B cell (primary cell): ENCODE measurements at regions not wholly inside any gene's neighbourhood (a gene's known extent, or its start where the extent isn't known, plus 50 kb on each side); places are given as distances from the start of the nearest gene placed in this dataset.

Source experiments
- ATAC-seq: fragments of 200-7000 bp; cut with Tn5 transposase; one replicate; pipeline ENCODE4 v1.10.0; 2021; ENCODE audit warnings: low read depth, mild to moderate bottlenecking, moderate number of reproducible peaks, moderate library complexity
- CTCF ChIA-PET: fragments of 350-600 bp; sonication (Branson Sonifier 250); formaldehyde crosslinking; loops from one replicate; lab custom pipeline; 2021; ENCODE audit warnings: antibody characterized with exemption, inconsistent platforms; lab: Charles Lee
- POLR2A ChIA-PET: fragments of 350-600 bp; sonication (Branson Sonifier 250); formaldehyde crosslinking; loops from one replicate; lab custom pipeline; 2021; ENCODE audit warnings: antibody characterized with exemption; lab: Charles Lee
- DNase-seq: peaks from one replicate; pipeline ENCODE4 v3.0.0; 2013
- H2AFZ ChIP-seq: 2 replicates; pipeline ENCODE4 v1.6.1; 2012; ENCODE audit warnings: mild to moderate bottlenecking, low read depth, low read length; ENCODE audit not compliant: insufficient read depth, poor library complexity, severe bottlenecking
- H3K27ac ChIP-seq, 2 donors: 1 replicate in 1 of 2; 2 replicates in 1 of 2; pipeline ENCODE4 v1.5.1; 2012 to 2013; ENCODE audit warnings: low read length in 2 of 2, mild to moderate bottlenecking in 2 of 2, moderate library complexity in 1 of 2
- H3K27me3 ChIP-seq, 4 experiments: fragments of 200-600 bp in 1 of 4; sonication (generic) in 1 of 4; replicated peaks in 1 of 4; 1 replicate in 2 of 4; 2 replicates in 2 of 4; pipeline versions ENCODE4 v1.6.1 to v1.7.0; 2013 to 2016; ENCODE audit warnings: low read length in 3 of 4, mild to moderate bottlenecking in 2 of 4, mixed read lengths in 1 of 4, moderate library complexity in 1 of 4; ENCODE audit not compliant: insufficient read depth in 4 of 4, control insufficient read depth in 3 of 4; ENCODE audit errors: control extremely low read depth in 1 of 4
- H3K36me3 ChIP-seq, 2 experiments: replicated peaks in 1 of 2; 1 replicate in 1 of 2; 2 replicates in 1 of 2; pipeline versions ENCODE4 v1.6.1 to v1.7.1; 2013; ENCODE audit warnings: low read length in 1 of 2; ENCODE audit not compliant: insufficient read depth in 2 of 2, control insufficient read depth in 1 of 2; ENCODE audit errors: control extremely low read depth in 1 of 2, extremely low read depth in 1 of 2
- H3K4me1 ChIP-seq, 2 donors: fragments of 200-600 bp in 1 of 2; sonication (generic) in 1 of 2; 1 replicate in 1 of 2; 2 replicates in 1 of 2; pipeline versions ENCODE4 v1.5.1 to v1.6.1; 2013 to 2017; ENCODE audit warnings: low read length in 2 of 2; ENCODE audit not compliant: control insufficient read depth in 2 of 2, insufficient read depth in 2 of 2
- H3K4me2 ChIP-seq: replicated peaks from 2 replicates; pipeline ENCODE3; 2012; ENCODE audit warnings: mild to moderate bottlenecking, low read depth, low read length; ENCODE audit not compliant: poor library complexity, severe bottlenecking
- H3K4me3 ChIP-seq, 5 experiments: fragments of 200-600 bp in 1 of 5; sonication (generic) in 1 of 5; 1 replicate in 3 of 5; 2 replicates in 2 of 5; pipeline versions ENCODE4 v1.5.1 to v1.7.0; 2011 to 2016; ENCODE audit warnings: low read length in 4 of 5, mild to moderate bottlenecking in 4 of 5, low read depth in 2 of 5, control low read depth in 1 of 5, moderate library complexity in 1 of 5; ENCODE audit not compliant: insufficient read depth in 1 of 5; ENCODE audit errors: control extremely low read depth in 1 of 5, extremely low read depth in 1 of 5
- H3K79me2 ChIP-seq: fragments of 200-600 bp; sonication (generic); one replicate; pipeline ENCODE4 v1.6.0; 2016; ENCODE audit warnings: low read length; ENCODE audit not compliant: control insufficient read depth, insufficient read depth
- H3K9ac ChIP-seq: fragments of 200-600 bp; sonication (generic); 2 replicates; pipeline ENCODE4 v1.6.1; 2017; ENCODE audit warnings: mild to moderate bottlenecking, low read length, moderate library complexity
- H3K9me3 ChIP-seq, 3 donors: one replicate each; pipeline versions ENCODE4 v1.6.1 to v1.7.1; 2013; ENCODE audit warnings: low read length in 2 of 3; ENCODE audit not compliant: control insufficient read depth in 2 of 3, insufficient read depth in 1 of 3; ENCODE audit errors: control extremely low read depth in 1 of 3
- H4K20me1 ChIP-seq: 2 replicates; pipeline ENCODE4 v1.6.0; 2012; ENCODE audit warnings: mild to moderate bottlenecking, low read length; ENCODE audit not compliant: insufficient read depth, control insufficient read depth, poor library complexity, severe bottlenecking
- H3K27ac Mint-ChIP-seq: one replicate; pipeline ENCODE4 v1.8.0; 2021; ENCODE audit warnings: mixed read lengths
- H3K27me3 Mint-ChIP-seq: one replicate; pipeline ENCODE4 v1.8.0; 2021; ENCODE audit warnings: mixed read lengths
- H3K4me1 Mint-ChIP-seq: one replicate; pipeline ENCODE4 v1.8.0; 2021; ENCODE audit warnings: mixed read lengths
- H3K4me3 Mint-ChIP-seq: one replicate; pipeline ENCODE4 v1.8.0; 2021; ENCODE audit warnings: mixed read lengths
- H3K9me3 Mint-ChIP-seq: one replicate; pipeline ENCODE4 v1.8.0; 2022; ENCODE audit warnings: mixed read lengths; ENCODE audit not compliant: insufficient read depth
- CTCF ChIP-seq: fragments of 200-600 bp; IDR thresholded peaks from one replicate; pipeline ENCODE4 v1.8.0; 2022; ENCODE audit warnings: antibody characterized with exemption, mild to moderate bottlenecking
- EZH2 ChIP-seq: IDR thresholded peaks from 2 replicates; pipeline ENCODE4 v1.6.1; 2012; ENCODE audit warnings: borderline replicate concordance, low read depth, mild to moderate bottlenecking, moderate library complexity, low read length; ENCODE audit not compliant: insufficient read depth, poor library complexity, severe bottlenecking
- WGBS: methylation state at CpG from one replicate; pipeline ENCODE4 v1.1.5; 2013; ENCODE audit warnings: missing lambda C conversion rate; ENCODE audit not compliant: insufficient coverage; 5-methylcytosine and 5-hydroxymethylcytosine counted together
- intact Hi-C: fragments of 100-400 bp; cut with micrococcal nuclease; formaldehyde crosslinking; loops from one replicate; pipeline ENCODE4 v1.10.0; 2022

DNA sequence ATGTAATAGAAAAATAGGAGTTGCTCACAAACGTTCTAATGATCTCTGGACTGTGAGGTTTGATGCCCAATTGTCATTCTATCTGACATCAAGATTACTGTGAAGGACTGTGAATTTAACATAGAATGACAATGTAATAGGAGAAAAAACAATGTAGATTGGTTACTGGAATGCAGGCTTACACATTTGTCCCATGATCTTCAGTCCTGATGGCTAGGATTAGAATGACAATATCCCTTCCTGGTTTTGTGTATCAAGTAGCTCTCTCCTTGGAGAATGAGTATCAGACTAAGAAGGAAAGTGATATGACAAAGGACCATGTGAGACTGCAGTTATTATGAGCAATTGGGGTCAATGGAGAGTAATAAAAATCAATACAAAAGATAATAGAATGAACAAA lies 862.2 kb upstream of the C9orf72 start:
- no peak for ATAC-seq
- H3K27me3 Mint-ChIP-seq, result no peaks in the 10 kb centered on the region

GRCh38 chr9:28439688-28440087 lies 866.4 kb upstream of the C9orf72 start:
- DNase-seq (no peak), ATAC-seq (no peak)
- Histone ChIP-seq H2AFZ (no peak overlapping the region), H3K4me3 (no peak overlapping the region), H3K9me3 (peaks cover 0 to 20% (median 9%) of the 10 kb centered on the region in 3 donors), H3K4me2 (no peak overlapping the region), H3K36me3 (no peaks in the 10 kb centered on the region), H3K27me3 (no peaks in the 10 kb centered on the region), H3K4me1 (no peaks in the 10 kb centered on the region), H3K9ac (no peak overlapping the region), H4K20me1 (no peaks in the 10 kb centered on the region), H3K27ac (no peak overlapping the region), H3K79me2 (no peaks in the 10 kb centered on the region)
- TF ChIP-seq CTCF (no peak), EZH2 (no peak)
- H3K9me3 Mint-ChIP-seq, result peaks cover 5% of the 10 kb centered on the region
- POLR2A ChIA-PET, result no interaction called here
- no peaks in the 10 kb centered on the region for H3K27me3 Mint-ChIP-seq
- WGBS, result no CpG with 5 or more reads among the region's 3 CpGs
- no peak overlapping the region for H3K4me3 Mint-ChIP-seq
- intact Hi-C loops, result no loop called here
- no peak overlapping the region for H3K27ac Mint-ChIP-seq
- no peaks in the 10 kb centered on the region for H3K4me1 Mint-ChIP-seq
- CTCF ChIA-PET, result no interaction called here

More for the DNA sequence above, 862.2 kb upstream of the C9orf72 start:
- intact Hi-C loops, result no loop called here
- DNase-seq, result no peak
- WGBS, result no CpG with 5 or more reads among the region's 1 CpG
- Mint-ChIP-seq H3K4me3 (no peak overlapping the region), H3K27ac (no peak overlapping the region), H3K9me3 (peaks cover 2% of the 10 kb centered on the region), H3K4me1 (no peaks in the 10 kb centered on the region)
- Histone ChIP-seq H3K4me1 (no peaks in the 10 kb centered on the region), H2AFZ (no peak overlapping the region), H3K27ac (no peak overlapping the region), H3K4me3 (no peak overlapping the region), H3K27me3 (no peaks in the 10 kb centered on the region), H4K20me1 (no peaks in the 10 kb centered on the region), H3K36me3 (no peaks in the 10 kb centered on the region), H3K79me2 (no peaks in the 10 kb centered on the region), H3K9ac (no peak overlapping the region), H3K9me3 (peaks cover 0 to 3% (median 0%) of the 10 kb centered on the region in 3 donors), H3K4me2 (no peak overlapping the region)
- POLR2A ChIA-PET, result no interaction called here
- CTCF ChIA-PET, result no interaction called here
- TF ChIP-seq EZH2 (no peak), CTCF (no peak)
